ENCODE measurements at regions not wholly inside any gene's neighbourhood (a gene's known extent, or its start where the extent isn't known, plus 50 kb on each side); places are given as distances from the start of the nearest gene placed in this dataset.

- TF ChIP-seq CTCF (IDR thresholded peaks at IDR 0.05) (no peak), EP300 (IDR thresholded peaks at IDR 0.05) (no peak)
Measured at GRCh38 chr1:164356511-164356910, 202.5 kb upstream of the PBX1 start.
